ENCODE measurements at regions not wholly inside any gene's neighbourhood (a gene's known extent, or its start where the extent isn't known, plus 50 kb on each side); places are given as distances from the start of the nearest gene placed in this dataset.

DNA sequence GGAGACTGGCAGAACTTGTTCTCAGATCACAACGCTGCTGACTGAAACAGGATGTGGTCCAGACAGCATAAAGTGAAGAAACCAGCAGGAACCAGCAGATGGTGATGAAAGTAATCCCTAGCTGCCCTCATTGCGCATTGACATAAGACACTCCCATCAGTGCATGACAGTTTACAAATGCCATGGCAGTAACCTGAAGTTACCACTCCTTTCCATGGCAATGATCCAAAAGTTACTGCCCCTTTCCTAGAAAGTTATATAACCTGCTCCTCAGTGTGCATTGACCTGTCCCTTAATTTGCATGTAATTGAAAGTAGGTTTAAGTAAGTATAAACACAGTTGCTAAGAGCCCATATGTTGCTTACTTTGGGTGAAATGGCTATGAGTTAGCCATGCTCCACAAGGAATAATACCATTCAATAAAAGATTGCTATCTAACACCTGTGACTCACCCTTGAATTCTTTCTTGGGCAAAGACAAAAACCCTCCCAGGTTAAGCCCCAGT, 149.1 kb upstream of the CD96 start (continued):
- TF ChIP-seq, protein P1, sequence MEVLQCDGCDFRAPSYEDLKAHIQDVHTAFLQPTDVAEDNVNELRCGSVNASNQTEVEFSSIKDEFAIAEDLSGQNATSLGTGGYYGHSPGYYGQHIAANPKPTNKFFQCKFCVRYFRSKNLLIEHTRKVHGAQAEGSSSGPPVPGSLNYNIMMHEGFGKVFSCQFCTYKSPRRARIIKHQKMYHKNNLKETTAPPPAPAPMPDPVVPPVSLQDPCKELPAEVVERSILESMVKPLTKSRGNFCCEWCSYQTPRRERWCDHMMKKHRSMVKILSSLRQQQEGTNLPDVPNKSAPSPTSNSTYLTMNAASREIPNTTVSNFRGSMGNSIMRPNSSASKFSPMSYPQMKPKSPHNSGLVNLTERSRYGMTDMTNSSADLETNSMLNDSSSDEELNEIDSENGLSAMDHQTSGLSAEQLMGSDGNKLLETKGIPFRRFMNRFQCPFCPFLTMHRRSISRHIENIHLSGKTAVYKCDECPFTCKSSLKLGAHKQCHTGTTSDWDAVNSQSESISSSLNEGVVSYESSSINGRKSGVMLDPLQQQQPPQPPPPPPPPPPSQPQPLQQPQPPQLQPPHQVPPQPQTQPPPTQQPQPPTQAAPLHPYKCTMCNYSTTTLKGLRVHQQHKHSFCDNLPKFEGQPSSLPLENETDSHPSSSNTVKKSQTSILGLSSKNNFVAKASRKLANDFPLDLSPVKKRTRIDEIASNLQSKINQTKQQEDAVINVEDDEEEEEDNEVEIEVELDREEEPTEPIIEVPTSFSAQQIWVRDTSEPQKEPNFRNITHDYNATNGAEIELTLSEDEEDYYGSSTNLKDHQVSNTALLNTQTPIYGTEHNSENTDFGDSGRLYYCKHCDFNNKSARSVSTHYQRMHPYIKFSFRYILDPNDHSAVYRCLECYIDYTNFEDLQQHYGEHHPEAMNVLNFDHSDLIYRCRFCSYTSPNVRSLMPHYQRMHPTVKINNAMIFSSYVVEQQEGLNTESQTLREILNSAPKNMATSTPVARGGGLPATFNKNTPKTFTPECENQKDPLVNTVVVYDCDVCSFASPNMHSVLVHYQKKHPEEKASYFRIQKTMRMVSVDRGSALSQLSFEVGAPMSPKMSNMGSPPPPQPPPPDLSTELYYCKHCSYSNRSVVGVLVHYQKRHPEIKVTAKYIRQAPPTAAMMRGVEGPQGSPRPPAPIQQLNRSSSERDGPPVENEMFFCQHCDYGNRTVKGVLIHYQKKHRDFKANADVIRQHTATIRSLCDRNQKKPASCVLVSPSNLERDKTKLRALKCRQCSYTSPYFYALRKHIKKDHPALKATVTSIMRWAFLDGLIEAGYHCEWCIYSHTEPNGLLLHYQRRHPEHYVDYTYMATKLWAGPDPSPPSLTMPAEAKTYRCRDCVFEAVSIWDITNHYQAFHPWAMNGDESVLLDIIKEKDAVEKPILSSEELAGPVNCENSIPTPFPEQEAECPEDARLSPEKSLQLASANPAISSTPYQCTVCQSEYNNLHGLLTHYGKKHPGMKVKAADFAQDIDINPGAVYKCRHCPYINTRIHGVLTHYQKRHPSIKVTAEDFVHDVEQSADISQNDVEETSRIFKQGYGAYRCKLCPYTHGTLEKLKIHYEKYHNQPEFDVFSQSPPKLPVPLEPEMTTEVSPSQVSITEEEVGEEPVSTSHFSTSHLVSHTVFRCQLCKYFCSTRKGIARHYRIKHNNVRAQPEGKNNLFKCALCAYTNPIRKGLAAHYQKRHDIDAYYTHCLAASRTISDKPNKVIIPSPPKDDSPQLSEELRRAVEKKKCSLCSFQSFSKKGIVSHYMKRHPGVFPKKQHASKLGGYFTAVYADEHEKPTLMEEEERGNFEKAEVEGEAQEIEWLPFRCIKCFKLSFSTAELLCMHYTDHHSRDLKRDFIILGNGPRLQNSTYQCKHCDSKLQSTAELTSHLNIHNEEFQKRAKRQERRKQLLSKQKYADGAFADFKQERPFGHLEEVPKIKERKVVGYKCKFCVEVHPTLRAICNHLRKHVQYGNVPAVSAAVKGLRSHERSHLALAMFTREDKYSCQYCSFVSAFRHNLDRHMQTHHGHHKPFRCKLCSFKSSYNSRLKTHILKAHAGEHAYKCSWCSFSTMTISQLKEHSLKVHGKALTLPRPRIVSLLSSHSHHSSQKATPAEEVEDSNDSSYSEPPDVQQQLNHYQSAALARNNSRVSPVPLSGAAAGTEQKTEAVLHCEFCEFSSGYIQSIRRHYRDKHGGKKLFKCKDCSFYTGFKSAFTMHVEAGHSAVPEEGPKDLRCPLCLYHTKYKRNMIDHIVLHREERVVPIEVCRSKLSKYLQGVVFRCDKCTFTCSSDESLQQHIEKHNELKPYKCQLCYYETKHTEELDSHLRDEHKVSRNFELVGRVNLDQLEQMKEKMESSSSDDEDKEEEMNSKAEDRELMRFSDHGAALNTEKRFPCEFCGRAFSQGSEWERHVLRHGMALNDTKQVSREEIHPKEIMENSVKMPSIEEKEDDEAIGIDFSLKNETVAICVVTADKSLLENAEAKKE (CRISPR knock-in tag; IDR thresholded peaks at IDR 0.05), result no peak

DNA sequence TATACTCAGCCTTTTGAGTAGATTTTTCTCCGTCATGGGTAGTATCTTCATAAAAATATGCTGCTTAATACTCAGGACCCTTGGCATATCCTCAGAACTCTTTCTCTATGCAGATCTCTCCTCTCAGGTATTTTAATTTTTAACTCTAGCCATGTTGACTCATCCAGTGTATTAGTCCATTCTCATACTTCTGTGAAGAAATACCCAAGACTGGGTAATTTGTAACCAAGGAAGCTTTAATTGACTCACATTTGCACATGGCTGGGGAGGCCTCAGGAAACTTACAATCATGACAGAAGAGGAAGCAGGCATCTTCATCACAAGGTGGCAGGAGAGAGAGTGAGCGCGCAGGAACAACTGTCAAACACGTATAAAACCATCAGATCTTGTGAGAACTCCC, 129.3 kb upstream of the CD96 start:
- Histone ChIP-seq H3K79me2 (replicated peaks; ENCODE audit: insufficient read depth) (no peaks in the 10 kb centered on the region), H3K27ac (ENCODE audit: low read depth) (no peak overlapping the region), H3F3A (replicated peaks; ENCODE audit: low read depth) (no peaks in the 10 kb centered on the region), H3K4me1 (ENCODE audit: insufficient read depth) (no peaks in the 10 kb centered on the region), H4K20me1 (replicated peaks; ENCODE audit: insufficient read depth) (no peaks in the 10 kb centered on the region), H3K9me2 (ENCODE audit: insufficient read depth) (no peaks in the 10 kb centered on the region), H3K36me3 (ENCODE audit: insufficient read depth) (no peaks in the 10 kb centered on the region), H2AFZ (no peak overlapping the region), H3K4me2 (no peak overlapping the region), H3K4me3 (no peak overlapping the region), H3K27me3 (ENCODE audit: insufficient read depth) (no peaks in the 10 kb centered on the region)
- H3K9me3 Mint-ChIP-seq, result no peaks in the 10 kb centered on the region
- no peak overlapping the region for H3K27ac Mint-ChIP-seq
- DNase-seq (ENCODE audit: low spot score) (no peak), ATAC-seq (no peak)
- H3K27me3 Mint-ChIP-seq (ENCODE audit: insufficient read depth, low read depth, poor library complexity), result no peaks in the 10 kb centered on the region
- H3K4me1 Mint-ChIP-seq, result no peaks in the 10 kb centered on the region
- no peaks in the 10 kb centered on the region for H3K36me3 Mint-ChIP-seq (ENCODE audit: low read depth)
- no peak overlapping the region for H3K4me3 Mint-ChIP-seq
- TF ChIP-seq ZNF114 (CRISPR knock-in tag; IDR thresholded peaks at IDR 0.05) (no peak), EZH2phosphoT487 (IDR thresholded peaks at IDR 0.05; ENCODE audit: unreplicated experiment) (no peak), STAT1 (IDR thresholded peaks at IDR 0.05; ENCODE audit: unreplicated experiment) (no peak), ZNF331 (CRISPR knock-in tag; IDR thresholded peaks at IDR 0.05; ENCODE audit: low read depth) (no peak), EZH2 (IDR thresholded peaks at IDR 0.05; ENCODE audit: low read depth, unreplicated experiment) (no peak), NANOG (IDR thresholded peaks at IDR 0.05; ENCODE audit: borderline replicate concordance) (no peak), REST (IDR thresholded peaks at IDR 0.05; ENCODE audit: unreplicated experiment) (no peak), POLR2AphosphoS5 (IDR thresholded peaks at IDR 0.05; ENCODE audit: low read depth) (no peak), JUNB (IDR thresholded peaks at IDR 0.05; ENCODE audit: unreplicated experiment) (no peak)
- TF ChIP-seq, protein P2, sequence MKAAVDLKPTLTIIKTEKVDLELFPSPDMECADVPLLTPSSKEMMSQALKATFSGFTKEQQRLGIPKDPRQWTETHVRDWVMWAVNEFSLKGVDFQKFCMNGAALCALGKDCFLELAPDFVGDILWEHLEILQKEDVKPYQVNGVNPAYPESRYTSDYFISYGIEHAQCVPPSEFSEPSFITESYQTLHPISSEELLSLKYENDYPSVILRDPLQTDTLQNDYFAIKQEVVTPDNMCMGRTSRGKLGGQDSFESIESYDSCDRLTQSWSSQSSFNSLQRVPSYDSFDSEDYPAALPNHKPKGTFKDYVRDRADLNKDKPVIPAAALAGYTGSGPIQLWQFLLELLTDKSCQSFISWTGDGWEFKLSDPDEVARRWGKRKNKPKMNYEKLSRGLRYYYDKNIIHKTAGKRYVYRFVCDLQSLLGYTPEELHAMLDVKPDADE (IDR thresholded peaks at IDR 0.05), result no peak
- TF ChIP-seq, protein P3, sequence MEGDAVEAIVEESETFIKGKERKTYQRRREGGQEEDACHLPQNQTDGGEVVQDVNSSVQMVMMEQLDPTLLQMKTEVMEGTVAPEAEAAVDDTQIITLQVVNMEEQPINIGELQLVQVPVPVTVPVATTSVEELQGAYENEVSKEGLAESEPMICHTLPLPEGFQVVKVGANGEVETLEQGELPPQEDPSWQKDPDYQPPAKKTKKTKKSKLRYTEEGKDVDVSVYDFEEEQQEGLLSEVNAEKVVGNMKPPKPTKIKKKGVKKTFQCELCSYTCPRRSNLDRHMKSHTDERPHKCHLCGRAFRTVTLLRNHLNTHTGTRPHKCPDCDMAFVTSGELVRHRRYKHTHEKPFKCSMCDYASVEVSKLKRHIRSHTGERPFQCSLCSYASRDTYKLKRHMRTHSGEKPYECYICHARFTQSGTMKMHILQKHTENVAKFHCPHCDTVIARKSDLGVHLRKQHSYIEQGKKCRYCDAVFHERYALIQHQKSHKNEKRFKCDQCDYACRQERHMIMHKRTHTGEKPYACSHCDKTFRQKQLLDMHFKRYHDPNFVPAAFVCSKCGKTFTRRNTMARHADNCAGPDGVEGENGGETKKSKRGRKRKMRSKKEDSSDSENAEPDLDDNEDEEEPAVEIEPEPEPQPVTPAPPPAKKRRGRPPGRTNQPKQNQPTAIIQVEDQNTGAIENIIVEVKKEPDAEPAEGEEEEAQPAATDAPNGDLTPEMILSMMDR (conservative IDR thresholded peaks at IDR 0.05; ENCODE audit: low read depth in 2 of 2), result no peak
